Caco-2 (cell line): ENCODE measurements at regions not wholly inside any gene's neighbourhood (a gene's known extent, or its start where the extent isn't known, plus 50 kb on each side); places are given as distances from the start of the nearest gene placed in this dataset.
A peak's percentile ranks its signal among the peaks of the same experiment; 100 is the strongest.

Source experiments
- BruUV-seq: library from RNA; stranded (reverse); fragments of 400-500 nt; replicated peaks from 2 replicates; lab custom pipeline; 2021; lab: Mats Ljungman, UMichigan
- CTCF ChIA-PET: fragments of 300-600 bp; sonication (Branson Sonifier 250); formaldehyde crosslinking; loops from one replicate; lab custom pipeline; 2022; ENCODE audit warnings: antibody characterized with exemption; lab: Charles Lee
- POLR2A ChIA-PET: fragments of 300-600 bp; sonication (Branson Sonifier 250); formaldehyde crosslinking; loops from one replicate; lab custom pipeline; 2022; ENCODE audit warnings: antibody characterized with exemption; lab: Charles Lee
- DNase-seq, 2 experiments: peaks; one replicate each; pipeline versions ENCODE4 v3.0.0 to v3.0.0-alpha.2; 2020 to 2022
- H3K27me3 ChIP-seq: replicated peaks from 2 replicates; pipeline ENCODE4 v1.6.0; 2011; ENCODE audit warnings: low read length; ENCODE audit not compliant: control insufficient read depth, insufficient read depth
- H3K36me3 ChIP-seq: 2 replicates; pipeline ENCODE4 v1.5.1; 2011; ENCODE audit warnings: low read length; ENCODE audit not compliant: control insufficient read depth, insufficient read depth
- H3K4me1 ChIP-seq: fragments of 250-450 bp; sonication (Bioruptor Pico); 2 replicates; pipeline ENCODE4 v1.5.1; 2020; ENCODE audit warnings: mild to moderate bottlenecking
- H3K4me3 ChIP-seq: 2 replicates; pipeline ENCODE4 v1.5.1; 2011; ENCODE audit warnings: low read depth, mild to moderate bottlenecking, control low read depth, low read length
- H3K9me3 ChIP-seq: fragments of 250-450 bp; sonication (Bioruptor Pico); 2 replicates; pipeline ENCODE4 v1.5.1; 2020; ENCODE audit warnings: mild to moderate bottlenecking, moderate library complexity
- H3K27ac Mint-ChIP-seq: one replicate; pipeline ENCODE4 v1.8.0; 2022; ENCODE audit warnings: mixed read lengths; ENCODE audit not compliant: unreplicated experiment
- H3K27me3 Mint-ChIP-seq: one replicate; pipeline ENCODE4 v1.8.0; 2022; ENCODE audit warnings: mixed read lengths; ENCODE audit not compliant: insufficient read depth, unreplicated experiment
- H3K36me3 Mint-ChIP-seq: one replicate; pipeline ENCODE4 v1.8.0; 2022; ENCODE audit warnings: mild to moderate bottlenecking, mixed read lengths; ENCODE audit not compliant: insufficient read depth, unreplicated experiment
- H3K4me1 Mint-ChIP-seq: one replicate; pipeline ENCODE4 v1.8.0; 2022; ENCODE audit warnings: low read depth, mixed read lengths; ENCODE audit not compliant: unreplicated experiment
- H3K4me3 Mint-ChIP-seq: one replicate; pipeline ENCODE4 v1.8.0; 2022; ENCODE audit warnings: mild to moderate bottlenecking, moderate library complexity, mixed read lengths; ENCODE audit not compliant: unreplicated experiment
- H3K9me3 Mint-ChIP-seq: one replicate; pipeline ENCODE4 v1.8.0; 2022; ENCODE audit warnings: mixed read lengths; ENCODE audit not compliant: unreplicated experiment
- intact Hi-C: fragments of 100-400 bp; cut with micrococcal nuclease; formaldehyde crosslinking; loops from one replicate; pipeline ENCODE4 v1.10.0; 2022; ENCODE audit not compliant: unreplicated experiment
- TF ChIP-seq, protein P1 (sequence below), 2 experiments: fragments of 200-600 bp in 1 of 2; IDR thresholded peaks; 1 replicate in 1 of 2; 2 replicates in 1 of 2; pipeline versions ENCODE4 v1.5.1 to v1.8.0; 2011 to 2022; ENCODE audit warnings: antibody characterized with exemption in 1 of 2, control low read depth in 1 of 2, inconsistent platforms in 1 of 2, low read depth in 1 of 2, low read length in 1 of 2, mild to moderate bottlenecking in 1 of 2, moderate library complexity in 1 of 2; ENCODE audit not compliant: insufficient read depth in 1 of 2, severe bottlenecking in 1 of 2, unreplicated experiment in 1 of 2

DNA sequence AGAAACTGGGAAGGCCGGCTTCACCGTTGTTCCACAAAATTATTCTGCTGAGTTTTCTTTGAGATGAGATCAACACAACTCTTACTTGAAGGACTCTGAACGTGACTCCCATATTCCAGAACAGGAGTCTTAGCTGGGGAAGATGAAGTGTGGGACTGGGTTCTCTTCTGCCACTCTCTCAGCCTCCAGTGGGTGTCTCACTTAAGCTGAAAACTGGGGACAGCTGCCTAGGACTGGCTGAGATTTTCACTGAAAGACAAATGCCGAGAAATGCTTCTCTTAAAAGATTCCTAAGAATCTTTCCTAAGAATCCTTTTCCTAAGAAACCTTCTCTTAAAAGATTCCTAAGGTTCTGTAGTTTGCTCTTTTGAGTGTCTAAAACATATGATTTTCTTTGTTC lies 156.6 kb upstream of the LHCGR start:
- intact Hi-C loops = loop anchor here (10.0 kb wide), 1 partner anchor 307 kb away; no protein-coding TSS in a partner anchor
- Histone ChIP-seq H3K4me3 (no peak overlapping the region), H3K27me3 (no peaks in the 10 kb centered on the region), H3K36me3 (no peaks in the 10 kb centered on the region), H3K4me1 (no peaks in the 10 kb centered on the region), H3K9me3 (no peaks in the 10 kb centered on the region)
- no peaks in the 10 kb centered on the region for H3K9me3 Mint-ChIP-seq
- no TSS peak for BruUV-seq
- TF ChIP-seq, protein P1, sequence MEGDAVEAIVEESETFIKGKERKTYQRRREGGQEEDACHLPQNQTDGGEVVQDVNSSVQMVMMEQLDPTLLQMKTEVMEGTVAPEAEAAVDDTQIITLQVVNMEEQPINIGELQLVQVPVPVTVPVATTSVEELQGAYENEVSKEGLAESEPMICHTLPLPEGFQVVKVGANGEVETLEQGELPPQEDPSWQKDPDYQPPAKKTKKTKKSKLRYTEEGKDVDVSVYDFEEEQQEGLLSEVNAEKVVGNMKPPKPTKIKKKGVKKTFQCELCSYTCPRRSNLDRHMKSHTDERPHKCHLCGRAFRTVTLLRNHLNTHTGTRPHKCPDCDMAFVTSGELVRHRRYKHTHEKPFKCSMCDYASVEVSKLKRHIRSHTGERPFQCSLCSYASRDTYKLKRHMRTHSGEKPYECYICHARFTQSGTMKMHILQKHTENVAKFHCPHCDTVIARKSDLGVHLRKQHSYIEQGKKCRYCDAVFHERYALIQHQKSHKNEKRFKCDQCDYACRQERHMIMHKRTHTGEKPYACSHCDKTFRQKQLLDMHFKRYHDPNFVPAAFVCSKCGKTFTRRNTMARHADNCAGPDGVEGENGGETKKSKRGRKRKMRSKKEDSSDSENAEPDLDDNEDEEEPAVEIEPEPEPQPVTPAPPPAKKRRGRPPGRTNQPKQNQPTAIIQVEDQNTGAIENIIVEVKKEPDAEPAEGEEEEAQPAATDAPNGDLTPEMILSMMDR (IDR thresholded peaks at IDR 0.05; ENCODE audit: insufficient read depth in 1 of 2, low read depth in 1 of 2, low read length in 1 of 2, severe bottlenecking in 1 of 2, unreplicated experiment in 1 of 2) = peak in 1 of 2 experiments; percentile 37
- H3K27ac Mint-ChIP-seq = no peak overlapping the region
- no peaks in the 10 kb centered on the region for H3K4me1 Mint-ChIP-seq
- peaks cover 12% of the 10 kb centered on the region for H3K27me3 Mint-ChIP-seq
- no peaks in the 10 kb centered on the region for H3K36me3 Mint-ChIP-seq
- DNase-seq = peak in 1 of 2 experiments; percentile 35
- POLR2A ChIA-PET = no interaction called here
- CTCF ChIA-PET = interaction anchor here (0.7 kb wide), 2 partner anchors 40 to 286 kb away, joined by 3 to 7 read pairs; no protein-coding TSS in a partner anchor
- no peak overlapping the region for H3K4me3 Mint-ChIP-seq

DNA sequence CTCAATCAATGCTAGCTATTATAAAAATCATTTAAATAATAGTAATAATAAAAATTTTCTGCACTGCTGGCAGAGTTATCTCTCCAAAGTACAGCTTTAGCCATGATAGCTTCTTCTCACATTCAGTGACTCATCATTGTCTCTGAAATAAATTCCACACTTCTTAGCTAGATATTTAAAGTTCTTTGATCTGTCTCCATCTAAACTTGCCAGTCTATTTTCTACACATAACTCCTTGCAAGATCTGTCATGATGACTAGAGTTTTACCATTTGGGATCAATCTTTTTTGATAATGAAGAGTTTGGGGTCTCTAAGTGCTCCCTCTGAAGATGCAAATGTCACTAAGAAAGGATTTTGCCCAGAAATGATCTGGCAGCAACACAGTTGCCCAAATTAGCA lies 155.4 kb upstream of the LHCGR start:
- Histone ChIP-seq H3K9me3 (no peaks in the 10 kb centered on the region), H3K36me3 (no peaks in the 10 kb centered on the region), H3K4me3 (no peak overlapping the region), H3K27me3 (no peaks in the 10 kb centered on the region), H3K4me1 (no peaks in the 10 kb centered on the region)
- intact Hi-C loops = loop anchor here (10.0 kb wide), 1 partner anchor 306 kb away; no protein-coding TSS in a partner anchor
- POLR2A ChIA-PET = no interaction called here
- CTCF ChIA-PET = no interaction called here
- peaks cover 17% of the 10 kb centered on the region for H3K27me3 Mint-ChIP-seq
- H3K27ac Mint-ChIP-seq = no peak overlapping the region
- BruUV-seq = no TSS peak
- TF ChIP-seq, protein P1 (IDR thresholded peaks at IDR 0.05; ENCODE audit: insufficient read depth in 1 of 2, low read depth in 1 of 2, low read length in 1 of 2, severe bottlenecking in 1 of 2, unreplicated experiment in 1 of 2) = no peak
- H3K4me1 Mint-ChIP-seq = no peaks in the 10 kb centered on the region
- no peaks in the 10 kb centered on the region for H3K9me3 Mint-ChIP-seq
- H3K4me3 Mint-ChIP-seq = no peak overlapping the region
- no peaks in the 10 kb centered on the region for H3K36me3 Mint-ChIP-seq
- DNase-seq = no peak

DNA sequence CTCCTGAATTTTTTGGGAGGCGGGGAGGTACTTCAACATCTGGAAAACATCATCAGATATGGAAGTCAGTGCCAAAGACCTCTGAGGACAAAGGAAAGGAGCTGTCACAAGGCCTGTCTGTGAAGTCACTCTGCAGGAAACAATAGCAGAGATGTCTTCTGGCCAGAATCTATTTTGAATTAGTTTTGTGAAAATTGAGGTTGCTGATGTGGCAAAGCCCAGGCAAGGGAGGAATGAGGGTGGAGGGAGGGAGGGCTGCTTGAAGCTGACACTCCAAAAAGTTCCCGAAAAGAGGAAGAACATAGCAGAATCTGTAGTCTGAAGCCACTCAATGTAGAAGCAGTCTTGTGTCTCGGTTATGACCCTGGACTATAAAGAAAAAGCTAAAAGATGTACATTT lies 151.1 kb upstream of the LHCGR start:
- H3K4me3 Mint-ChIP-seq = no peak overlapping the region
- H3K27me3 Mint-ChIP-seq = peaks cover 27% of the 10 kb centered on the region
- H3K4me3 ChIP-seq = no peak overlapping the region
- no peaks in the 10 kb centered on the region for H3K9me3 Mint-ChIP-seq
- H3K27ac Mint-ChIP-seq = no peak overlapping the region
- BruUV-seq = no TSS peak
- no peaks in the 10 kb centered on the region for H3K27me3 ChIP-seq
- no peaks in the 10 kb centered on the region for H3K4me1 Mint-ChIP-seq
- intact Hi-C loops = no loop called here
- ChIA-PET POLR2A (no interaction called here), CTCF (no interaction called here)
- no peaks in the 10 kb centered on the region for H3K4me1 ChIP-seq
- no peaks in the 10 kb centered on the region for H3K36me3 ChIP-seq
- no peaks in the 10 kb centered on the region for H3K36me3 Mint-ChIP-seq
- TF ChIP-seq, protein P1 (IDR thresholded peaks at IDR 0.05; ENCODE audit: insufficient read depth in 1 of 2, low read depth in 1 of 2, low read length in 1 of 2, severe bottlenecking in 1 of 2, unreplicated experiment in 1 of 2) = no peak
- no peaks in the 10 kb centered on the region for H3K9me3 ChIP-seq
- DNase-seq = no peak
